NCI-H1694 (cell line): ENCODE measurements at regions not wholly inside any gene's neighbourhood (a gene's known extent, or its start where the extent isn't known, plus 50 kb on each side); places are given as distances from the start of the nearest gene placed in this dataset.

Source experiments
- DNase-seq: peaks from one replicate; lab custom pipeline; 2025; lab: John Stamatoyannopoulos, UW

GRCh38 chr18:75531212-75531850 lies 103.8 kb upstream of the SMIM21 start:
- no peak for DNase-seq

- no peak for DNase-seq
Observed at GRCh38 chr18:75530566-75531211, 103.2 kb upstream of the SMIM21 start.

- no peak for DNase-seq
Observed at GRCh38 chr18:75530118-75530517, 102.6 kb upstream of the SMIM21 start.

- DNase-seq, result no peak
Observed at GRCh38 chr18:75529394-75529793, 101.9 kb upstream of the SMIM21 start.

GRCh38 chr18:75527848-75528685 lies 100.6 kb upstream of the SMIM21 start:
- DNase-seq, result peak; percentile 20

GRCh38 chr18:75526038-75526437 lies 98.5 kb upstream of the SMIM21 start:
- DNase-seq, result no peak

- no peak for DNase-seq
Observed at GRCh38 chr18:75525331-75525730, 97.8 kb upstream of the SMIM21 start.

- DNase-seq, result no peak
Observed at GRCh38 chr18:75524841-75525240, 97.3 kb upstream of the SMIM21 start.

- DNase-seq, result no peak
Observed at GRCh38 chr18:75524181-75524580, 96.7 kb upstream of the SMIM21 start.

GRCh38 chr18:75521816-75522215 lies 94.3 kb upstream of the SMIM21 start:
- DNase-seq, result no peak

GRCh38 chr18:75518007-75518406 lies 90.5 kb upstream of the SMIM21 start:
- DNase-seq, result no peak

- DNase-seq, result no peak
Observed at GRCh38 chr18:75517286-75517685, 89.8 kb upstream of the SMIM21 start.

GRCh38 chr18:75507636-75508035 lies 80.1 kb upstream of the SMIM21 start:
- DNase-seq, result no peak

GRCh38 chr18:75506913-75507312 lies 79.4 kb upstream of the SMIM21 start:
- DNase-seq, result no peak

GRCh38 chr18:75504469-75504868 lies 77.0 kb upstream of the SMIM21 start:
- no peak for DNase-seq

GRCh38 chr18:75503615-75504014 lies 76.1 kb upstream of the SMIM21 start:
- DNase-seq, result no peak

GRCh38 chr18:75502286-75502685 lies 74.8 kb upstream of the SMIM21 start:
- no peak for DNase-seq

- DNase-seq, result no peak
Observed at GRCh38 chr18:75500545-75500944, 73.0 kb upstream of the SMIM21 start.

- no peak for DNase-seq
Observed at GRCh38 chr18:75497576-75498235, 70.2 kb upstream of the SMIM21 start.

- no peak for DNase-seq
Observed at GRCh38 chr18:75496151-75496550, 68.6 kb upstream of the SMIM21 start.

GRCh38 chr18:75492852-75493251 lies 65.3 kb upstream of the SMIM21 start:
- DNase-seq, result no peak

- DNase-seq, result no peak
Observed at GRCh38 chr18:75491361-75491760, 63.9 kb upstream of the SMIM21 start.
